ENCODE measurements at regions not wholly inside any gene's neighbourhood (a gene's known extent, or its start where the extent isn't known, plus 50 kb on each side); places are given as distances from the start of the nearest gene placed in this dataset.

GRCh38 chr5:20347334-20347733, 359.3 kb upstream of the CDH18 start:
- Histone ChIP-seq H2BK20ac (ENCODE audit: low read depth, low read length, poor library complexity, severe bottlenecking) (no peak overlapping the region), H2AK5ac (ENCODE audit: insufficient read length, low read length) (no peak overlapping the region), H2AFZ (ENCODE audit: low read length) (no peak overlapping the region), H3T11ph (ENCODE audit: low read length) (no peak overlapping the region), H3K4me1 (ENCODE audit: insufficient read depth, low read length) (no peaks in the 10 kb centered on the region), H3K14ac (ENCODE audit: insufficient read depth, low read length) (no peak overlapping the region), H3K23ac (ENCODE audit: insufficient read length, low read depth, low read length) (no peak overlapping the region), H3K79me2 (ENCODE audit: insufficient read depth, low read length) (no peaks in the 10 kb centered on the region), H3K4me2 (ENCODE audit: insufficient read depth, insufficient read length, low read length) (no peak overlapping the region), H2BK5ac (ENCODE audit: insufficient read length, low read length) (no peak overlapping the region), H4K8ac (replicated peaks; ENCODE audit: insufficient read length, low read depth, low read length) (no peak overlapping the region), H3K27me3 (ENCODE audit: insufficient read depth, low read length) (no peaks in the 10 kb centered on the region), H3K4ac (ENCODE audit: low read depth, low read length) (no peak overlapping the region), H3K18ac (ENCODE audit: insufficient read length, low read depth, low read length) (no peak overlapping the region), H4K5ac (ENCODE audit: insufficient read length, low read depth, low read length) (no peak overlapping the region), H3K27ac (ENCODE audit: insufficient read length, low read depth, low read length) (no peak overlapping the region), H2BK120ac (ENCODE audit: low read depth, low read length, poor library complexity, severe bottlenecking) (no peak overlapping the region), H3K79me1 (ENCODE audit: insufficient read depth, low read depth, low read length, poor library complexity, severe bottlenecking) (no peaks in the 10 kb centered on the region), H3K23me2 (ENCODE audit: insufficient read length, low read depth, low read length, poor library complexity, severe bottlenecking) (no peaks in the 10 kb centered on the region), H4K91ac (ENCODE audit: insufficient read length, low read depth, low read length) (no peak overlapping the region), H3K56ac (ENCODE audit: insufficient read length, low read depth, low read length) (no peak overlapping the region), H2BK15ac (ENCODE audit: low read depth, low read length) (no peak overlapping the region), H4K20me1 (ENCODE audit: control insufficient read depth, insufficient read depth, insufficient read length) (no peaks in the 10 kb centered on the region), H3K9me3 (ENCODE audit: control insufficient read depth, low read depth, low read length) (peaks cover 6% of the 10 kb centered on the region), H2BK12ac (ENCODE audit: insufficient read length, low read depth, low read length) (no peak overlapping the region), H3K9ac (ENCODE audit: extremely low read depth, insufficient read length, low read length) (no peak overlapping the region)
- Mint-ChIP-seq H3K36me3 (ENCODE audit: insufficient read depth in 1 of 3, low read depth in 3 of 3) (peaks cover 2 to 8% (median 3%) of the 10 kb centered on the region in 3 experiments; a peak in 3 of 7 replicates), H3K27ac (no peak overlapping the region), H3K9me3 (peaks cover 10 to 11% of the 10 kb centered on the region in 2 experiments), H3K4me1 (no peaks in the 10 kb centered on the region), H3K4me3 (no peak overlapping the region), H3K27me3 (ENCODE audit: low read depth) (no peaks in the 10 kb centered on the region; the same call in 1 of the 2 replicates)
- WGBS (ENCODE audit: extremely low coverage, insufficient read length, low lambda C conversion rate), result no CpG with 5 or more reads among the region's 2 CpGs
- TF ChIP-seq CTCF (conservative IDR thresholded peaks at IDR 0.05), result no peak
- DNase-seq, result no peak
